Stimulated activated naive CD8-positive, alpha-beta T cell treated with anti-CD3 and anti-CD28 coated beads, Interleukin-15, Interleukin-2, amounts not matched to agents 100 ng/mL and 50 ng/mL, for 24 hours (primary cell): ENCODE measurements at regions not wholly inside any gene's neighbourhood (a gene's known extent, or its start where the extent isn't known, plus 50 kb on each side); places are given as distances from the start of the nearest gene placed in this dataset.

Source experiments
- H3K27ac Mint-ChIP-seq: one replicate; pipeline ENCODE4 v1.8.0; 2021; ENCODE audit warnings: mild to moderate bottlenecking, mixed read lengths
- H3K27me3 Mint-ChIP-seq: one replicate; pipeline ENCODE4 v1.8.0; 2021; ENCODE audit warnings: mixed read lengths
- H3K36me3 Mint-ChIP-seq: one replicate; pipeline ENCODE4 v1.8.0; 2021; ENCODE audit warnings: low read depth, mixed read lengths
- H3K4me1 Mint-ChIP-seq: one replicate; pipeline ENCODE4 v1.8.0; 2021; ENCODE audit warnings: low read depth, mixed read lengths
- H3K4me3 Mint-ChIP-seq: one replicate; pipeline ENCODE4 v1.8.0; 2021; ENCODE audit warnings: mild to moderate bottlenecking, mixed read lengths
- H3K9me3 Mint-ChIP-seq: one replicate; pipeline ENCODE4 v1.8.0; 2021; ENCODE audit warnings: mixed read lengths

DNA sequence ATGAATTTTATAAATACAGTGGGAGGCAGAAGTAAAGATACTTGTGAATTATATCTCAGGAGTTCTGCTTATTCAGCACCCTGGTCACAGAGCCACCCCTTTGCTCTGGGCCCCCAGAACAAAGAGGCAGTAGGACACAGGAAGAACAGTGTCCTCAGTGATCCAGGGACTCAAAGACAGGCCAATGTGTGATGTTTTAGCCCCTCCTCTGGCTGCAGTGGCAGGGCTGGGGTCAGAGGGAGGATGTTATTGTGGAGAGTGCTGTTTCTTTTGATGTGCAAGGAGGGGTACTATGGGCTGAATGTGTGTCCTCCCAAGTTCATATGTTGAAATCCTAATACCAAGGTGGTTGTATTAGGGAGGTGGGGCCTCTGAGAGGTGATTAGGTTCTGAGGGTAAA lies 74.1 kb upstream of the MAP3K7 start:
- Mint-ChIP-seq H3K27me3 (peaks cover 23% of the 10 kb centered on the region), H3K27ac (no peak overlapping the region), H3K4me3 (no peak overlapping the region), H3K9me3 (peaks cover 4% of the 10 kb centered on the region), H3K36me3 (no peaks in the 10 kb centered on the region), H3K4me1 (no peaks in the 10 kb centered on the region)

DNA sequence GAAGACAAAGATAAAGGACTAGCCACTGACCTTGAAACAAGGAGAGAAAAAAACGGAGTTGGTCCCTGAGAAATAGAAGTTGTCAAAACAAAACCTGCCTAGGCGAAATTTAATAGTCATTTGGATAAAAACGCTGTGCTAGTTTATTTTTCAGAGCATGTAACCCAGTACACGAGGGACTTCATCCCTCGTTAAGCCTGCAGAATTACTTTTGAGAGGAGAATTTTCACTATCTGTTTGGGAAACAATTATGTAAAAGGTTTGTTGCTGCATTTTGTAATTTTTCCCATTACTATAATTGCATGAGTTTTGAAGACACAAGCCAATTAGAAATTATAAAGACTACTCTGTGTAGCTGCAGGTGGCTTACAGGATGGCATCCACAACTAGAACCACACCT lies 71.6 kb upstream of the MAP3K7 start:
- no peak overlapping the region for H3K27ac Mint-ChIP-seq
- no peak overlapping the region for H3K4me3 Mint-ChIP-seq
- H3K36me3 Mint-ChIP-seq: no peaks in the 10 kb centered on the region
- peaks cover 29% of the 10 kb centered on the region for H3K27me3 Mint-ChIP-seq
- H3K4me1 Mint-ChIP-seq: no peaks in the 10 kb centered on the region
- peaks cover 4% of the 10 kb centered on the region for H3K9me3 Mint-ChIP-seq

DNA sequence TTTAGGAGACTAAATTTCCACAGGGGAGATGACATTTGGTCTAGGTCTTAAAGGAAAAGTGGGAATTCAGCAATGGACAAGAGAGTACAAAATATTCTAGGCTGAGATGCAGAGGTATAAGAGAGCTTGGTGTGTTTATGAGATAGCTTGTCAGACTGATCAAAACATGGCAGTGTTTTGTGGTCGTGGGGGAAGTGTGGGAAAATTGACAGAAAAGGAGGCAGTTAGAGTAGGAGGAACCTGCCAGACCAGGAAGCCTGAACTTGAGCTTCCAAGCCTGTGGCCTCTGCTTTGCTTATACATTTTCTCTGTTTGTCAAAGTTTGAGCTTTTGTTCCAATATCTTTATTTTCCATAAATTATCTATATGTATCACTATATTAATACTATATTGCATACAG lies 69.5 kb upstream of the MAP3K7 start:
- peaks cover 29% of the 10 kb centered on the region for H3K27me3 Mint-ChIP-seq
- H3K4me3 Mint-ChIP-seq: no peak overlapping the region
- no peaks in the 10 kb centered on the region for H3K9me3 Mint-ChIP-seq
- no peaks in the 10 kb centered on the region for H3K36me3 Mint-ChIP-seq
- H3K4me1 Mint-ChIP-seq: no peaks in the 10 kb centered on the region
- H3K27ac Mint-ChIP-seq: no peak overlapping the region

DNA sequence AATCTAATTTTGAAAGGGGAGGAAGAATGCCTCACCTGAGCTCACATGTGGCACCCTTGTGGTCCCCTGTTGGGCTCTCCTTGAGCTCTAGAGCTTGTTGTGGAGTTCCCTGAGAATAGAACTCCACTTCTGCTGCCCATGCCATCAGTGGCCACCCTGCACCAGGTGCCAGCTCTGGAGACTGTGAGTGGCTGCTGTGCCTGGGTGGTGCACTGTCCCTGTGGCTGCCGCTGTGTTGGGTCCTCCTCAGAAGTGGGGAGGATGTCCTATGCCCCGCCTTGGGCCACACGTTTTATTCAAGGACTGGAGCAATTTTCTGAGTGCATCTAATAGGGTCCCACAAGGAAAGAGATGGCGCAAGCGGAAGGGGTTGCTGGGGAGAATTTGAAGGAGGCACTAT lies 67.9 kb upstream of the MAP3K7 start:
- Mint-ChIP-seq H3K9me3 (no peaks in the 10 kb centered on the region), H3K27me3 (peaks cover 29% of the 10 kb centered on the region), H3K4me3 (no peak overlapping the region), H3K27ac (no peak overlapping the region), H3K36me3 (no peaks in the 10 kb centered on the region), H3K4me1 (no peaks in the 10 kb centered on the region)

DNA sequence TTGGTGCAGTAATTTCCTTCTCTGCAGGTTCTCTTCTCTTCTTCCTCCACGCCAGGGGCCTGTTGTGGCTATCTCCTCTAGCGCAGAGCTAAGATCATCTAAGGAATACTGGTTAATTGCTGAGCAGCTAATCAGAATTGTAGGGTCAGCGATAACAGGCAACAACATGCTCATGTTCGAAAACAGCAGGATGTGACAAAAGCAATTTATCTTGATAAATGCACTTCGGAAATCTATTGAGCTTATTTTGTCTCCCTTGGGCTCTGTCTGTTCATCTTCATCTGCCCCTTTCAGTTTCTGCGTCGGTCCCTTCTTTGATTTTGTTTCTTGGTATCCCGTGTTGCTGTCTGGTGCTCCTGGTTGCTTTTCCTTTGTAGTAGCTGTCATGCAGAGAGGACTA lies 67.3 kb upstream of the MAP3K7 start:
- Mint-ChIP-seq H3K4me3 (no peak overlapping the region), H3K27ac (no peak overlapping the region), H3K36me3 (no peaks in the 10 kb centered on the region), H3K4me1 (no peaks in the 10 kb centered on the region), H3K27me3 (peaks cover 25% of the 10 kb centered on the region), H3K9me3 (no peaks in the 10 kb centered on the region)

DNA sequence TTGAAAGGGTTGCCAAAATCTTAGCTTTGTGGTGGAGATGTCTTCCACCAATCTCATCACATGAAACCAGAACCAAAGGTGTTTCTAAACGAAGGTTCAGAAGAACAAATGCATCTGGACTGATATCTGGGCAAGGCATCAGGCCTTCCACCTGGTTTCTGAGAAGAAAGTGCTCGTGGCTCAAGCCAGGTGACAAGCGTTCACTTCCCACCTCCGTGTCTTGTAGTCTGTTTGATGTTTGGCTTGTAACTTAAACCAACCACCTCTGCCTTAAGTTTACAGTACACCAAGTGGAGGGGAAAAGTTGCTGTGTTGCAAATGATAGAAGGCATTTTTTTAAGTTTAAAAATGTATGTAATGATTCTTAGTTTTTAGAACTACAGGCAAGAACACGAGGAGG lies 66.9 kb upstream of the MAP3K7 start:
- H3K27me3 Mint-ChIP-seq: peaks cover 21% of the 10 kb centered on the region
- no peaks in the 10 kb centered on the region for H3K9me3 Mint-ChIP-seq
- H3K4me3 Mint-ChIP-seq: no peak overlapping the region
- no peaks in the 10 kb centered on the region for H3K4me1 Mint-ChIP-seq
- no peak overlapping the region for H3K27ac Mint-ChIP-seq
- no peaks in the 10 kb centered on the region for H3K36me3 Mint-ChIP-seq

DNA sequence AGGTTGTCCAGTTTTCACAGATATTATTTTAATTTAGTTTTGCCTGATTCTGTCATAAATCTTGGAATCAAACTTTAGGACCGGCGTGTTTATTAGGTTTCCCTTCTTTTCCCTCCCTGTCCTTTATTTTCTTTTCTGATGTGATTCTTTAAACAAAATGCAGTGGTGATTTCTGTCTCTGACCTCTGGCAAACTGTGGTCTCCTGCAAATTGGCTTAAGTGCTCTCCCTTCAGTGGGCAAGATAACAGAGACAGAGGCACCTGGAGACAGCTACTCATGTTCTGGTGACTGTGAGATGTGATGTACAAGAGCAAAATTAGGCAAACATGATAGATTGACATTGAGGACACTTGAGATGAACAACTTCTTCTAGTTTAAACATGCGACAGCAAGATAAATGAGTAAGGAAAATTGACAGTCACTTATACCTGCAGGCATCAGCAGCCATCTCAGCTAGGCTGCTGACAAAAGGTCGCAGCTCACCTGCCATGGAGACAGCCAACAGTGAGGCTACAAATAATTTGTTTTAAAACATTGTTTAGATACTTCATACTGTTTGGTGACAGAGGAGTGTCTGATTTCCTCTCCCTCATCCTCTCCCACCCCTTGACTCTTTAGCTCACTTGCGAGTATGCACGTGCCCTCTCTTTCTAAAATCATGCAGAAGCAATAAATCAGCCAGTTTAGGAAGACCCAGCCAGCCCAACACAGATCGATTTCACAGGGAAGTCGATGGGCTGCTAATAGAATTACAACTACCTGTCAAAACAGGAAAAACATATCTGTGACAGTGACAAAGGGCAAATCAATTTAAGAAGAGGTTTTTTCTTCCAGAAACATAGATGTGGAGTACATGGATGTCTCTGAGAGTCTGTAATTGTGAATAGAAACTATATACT lies 63.4 kb upstream of the MAP3K7 start:
- H3K4me3 Mint-ChIP-seq: no peak overlapping the region
- no peak overlapping the region for H3K27ac Mint-ChIP-seq
- H3K4me1 Mint-ChIP-seq: no peaks in the 10 kb centered on the region
- peaks cover 6% of the 10 kb centered on the region for H3K27me3 Mint-ChIP-seq
- H3K36me3 Mint-ChIP-seq: no peaks in the 10 kb centered on the region
- no peaks in the 10 kb centered on the region for H3K9me3 Mint-ChIP-seq

DNA sequence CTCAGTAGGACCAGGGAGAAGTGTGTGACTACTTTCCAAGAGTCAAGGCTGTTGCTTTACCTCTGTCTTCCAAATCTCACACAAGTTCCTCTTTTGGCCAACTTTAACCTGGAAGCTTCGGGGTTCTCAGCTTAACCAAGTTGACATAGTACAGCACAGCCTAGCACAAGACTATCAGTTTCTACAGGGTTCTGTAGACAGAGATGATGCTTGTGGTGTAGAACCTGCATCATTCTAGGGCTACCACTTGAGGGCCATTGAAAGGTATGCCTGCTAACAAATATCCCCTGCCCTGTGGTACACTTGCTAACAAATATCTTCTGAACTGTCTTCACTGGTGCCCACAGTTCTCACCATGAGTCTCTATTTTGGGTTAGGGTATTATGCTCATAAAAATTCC lies 62.0 kb upstream of the MAP3K7 start:
- Mint-ChIP-seq H3K4me3 (no peak overlapping the region), H3K9me3 (no peaks in the 10 kb centered on the region), H3K27me3 (peaks cover 4% of the 10 kb centered on the region), H3K36me3 (no peaks in the 10 kb centered on the region), H3K4me1 (no peaks in the 10 kb centered on the region), H3K27ac (no peak overlapping the region)

DNA sequence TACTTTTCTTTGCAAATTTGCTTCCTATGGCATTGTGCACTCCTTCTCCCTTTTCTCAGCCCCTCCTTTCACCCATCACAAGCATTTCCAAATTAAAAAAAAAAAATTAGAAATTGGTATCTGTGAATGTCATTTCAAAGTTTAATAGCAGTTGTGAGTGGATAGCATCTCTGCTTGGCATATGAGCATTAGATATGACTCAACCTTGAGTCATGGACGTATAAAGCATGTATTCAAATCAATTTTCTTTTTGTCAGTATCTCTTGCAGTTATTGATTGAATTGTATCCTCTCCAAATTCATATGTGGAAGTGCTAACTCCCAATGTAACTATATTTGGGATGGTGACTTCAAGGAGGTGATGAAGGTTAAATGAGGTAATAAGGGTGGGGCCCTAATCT lies 60.1 kb upstream of the MAP3K7 start:
- H3K4me3 Mint-ChIP-seq: no peak overlapping the region
- H3K27ac Mint-ChIP-seq: no peak overlapping the region
- no peaks in the 10 kb centered on the region for H3K4me1 Mint-ChIP-seq
- no peaks in the 10 kb centered on the region for H3K36me3 Mint-ChIP-seq
- peaks cover 11% of the 10 kb centered on the region for H3K27me3 Mint-ChIP-seq
- H3K9me3 Mint-ChIP-seq: no peaks in the 10 kb centered on the region

DNA sequence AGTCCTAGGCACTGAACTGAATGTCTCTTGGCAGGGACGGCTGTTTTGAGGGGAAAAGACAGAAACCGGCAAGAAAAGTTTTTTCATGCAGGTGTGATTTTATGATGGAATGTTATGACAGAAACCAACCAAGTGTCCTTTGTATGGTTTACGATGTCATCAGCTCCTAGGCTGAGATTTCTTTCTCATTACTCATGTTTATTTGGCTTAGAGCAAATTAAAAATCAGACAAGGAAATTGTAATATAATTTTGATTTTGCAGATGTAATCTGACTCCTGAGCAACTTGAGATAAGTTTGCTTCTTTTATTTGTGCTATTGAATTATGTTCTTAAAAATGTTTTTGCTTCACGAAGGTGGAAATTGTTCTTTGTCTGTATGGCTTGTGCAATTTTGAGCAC lies 58.8 kb upstream of the MAP3K7 start:
- H3K36me3 Mint-ChIP-seq: no peaks in the 10 kb centered on the region
- no peaks in the 10 kb centered on the region for H3K9me3 Mint-ChIP-seq
- no peak overlapping the region for H3K27ac Mint-ChIP-seq
- no peaks in the 10 kb centered on the region for H3K4me1 Mint-ChIP-seq
- no peak overlapping the region for H3K4me3 Mint-ChIP-seq
- peaks cover 11% of the 10 kb centered on the region for H3K27me3 Mint-ChIP-seq

DNA sequence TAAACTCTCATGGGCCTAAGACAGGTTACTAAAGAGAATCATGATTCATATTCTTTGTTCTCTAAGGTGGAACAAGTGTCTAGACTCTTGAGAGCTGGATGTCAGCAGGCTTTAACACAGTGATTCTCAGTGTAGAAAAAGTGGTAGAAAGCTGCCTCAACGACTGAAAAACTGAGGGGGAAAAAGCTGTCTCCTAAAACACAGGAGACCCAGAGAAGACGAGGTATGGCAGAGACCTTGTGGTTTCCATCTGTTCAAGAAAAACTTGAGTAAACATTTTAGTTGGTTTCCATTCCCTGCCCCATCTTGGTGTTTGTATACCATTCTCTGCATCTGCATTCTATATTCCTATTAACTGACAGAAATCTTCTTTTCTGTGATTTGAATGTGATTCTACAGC lies 57.6 kb upstream of the MAP3K7 start:
- H3K4me3 Mint-ChIP-seq: no peak overlapping the region
- H3K9me3 Mint-ChIP-seq: peaks cover 1% of the 10 kb centered on the region
- no peak overlapping the region for H3K27ac Mint-ChIP-seq
- no peaks in the 10 kb centered on the region for H3K4me1 Mint-ChIP-seq
- no peaks in the 10 kb centered on the region for H3K36me3 Mint-ChIP-seq
- peaks cover 20% of the 10 kb centered on the region for H3K27me3 Mint-ChIP-seq

DNA sequence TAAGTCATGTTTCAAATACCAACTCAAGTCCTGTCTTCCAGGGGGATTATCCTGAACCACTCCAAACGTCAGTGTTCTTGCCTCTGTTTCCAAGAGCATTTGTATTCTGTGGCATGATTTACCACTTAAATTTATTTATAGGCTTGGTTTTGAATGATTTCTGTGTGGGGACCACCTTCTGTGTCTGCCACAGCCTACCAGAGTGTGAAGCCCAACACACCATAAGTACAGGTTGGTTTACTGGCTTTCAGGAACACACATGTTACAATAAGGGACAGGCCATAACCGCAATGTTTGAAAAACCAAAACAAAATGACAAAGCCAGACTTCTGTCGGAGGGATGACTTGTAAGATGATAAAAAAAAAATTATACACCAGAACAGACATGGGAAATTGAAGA lies 56.5 kb upstream of the MAP3K7 start:
- Mint-ChIP-seq H3K36me3 (no peaks in the 10 kb centered on the region), H3K27me3 (peaks cover 30% of the 10 kb centered on the region), H3K4me3 (no peak overlapping the region), H3K9me3 (peaks cover 7% of the 10 kb centered on the region), H3K27ac (no peak overlapping the region), H3K4me1 (no peaks in the 10 kb centered on the region)

DNA sequence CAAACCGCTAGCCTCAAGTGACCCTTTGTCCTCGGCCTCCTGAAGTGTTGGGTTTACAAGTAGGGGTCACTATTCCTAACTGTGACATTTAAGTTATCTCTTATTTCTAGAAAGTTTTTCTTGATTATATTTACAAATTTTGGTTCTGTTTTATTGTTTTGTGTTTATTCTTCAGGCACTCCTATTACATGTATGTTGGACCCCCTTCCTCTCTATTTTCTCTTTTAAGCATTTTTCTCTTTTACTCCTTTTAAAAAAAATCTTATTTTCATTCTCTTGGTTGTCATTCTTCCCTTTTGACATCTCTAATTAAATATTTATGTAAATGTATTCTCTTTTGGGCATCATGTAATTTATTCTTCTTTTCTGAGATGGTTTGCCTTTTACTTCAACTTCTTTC lies 50.4 kb upstream of the MAP3K7 start:
- Mint-ChIP-seq H3K4me1 (no peaks in the 10 kb centered on the region), H3K4me3 (no peak overlapping the region), H3K36me3 (no peaks in the 10 kb centered on the region), H3K27ac (no peak overlapping the region), H3K27me3 (peaks cover 31% of the 10 kb centered on the region), H3K9me3 (peaks cover 14% of the 10 kb centered on the region)
